GM20000 (cell line): ENCODE measurements at regions not wholly inside any gene's neighbourhood (a gene's known extent, or its start where the extent isn't known, plus 50 kb on each side); places are given as distances from the start of the nearest gene placed in this dataset.
"Not testable (repeated sequence)": the region's sequence is repeated elsewhere in the genome, so short reads cannot be mapped to it uniquely, and the experiment has no call there.

ENCODE experiments used
- DNase-seq: peaks from one replicate; pipeline ENCODE4 v3.0.0; 2012; ENCODE audit warnings: low spot score
- CTCF ChIP-seq: IDR thresholded peaks from 2 replicates; pipeline ENCODE4 v1.5.1; 2012; ENCODE audit warnings: mild to moderate bottlenecking, control low read depth; ENCODE audit errors: extremely low read depth, missing control alignments

DNA sequence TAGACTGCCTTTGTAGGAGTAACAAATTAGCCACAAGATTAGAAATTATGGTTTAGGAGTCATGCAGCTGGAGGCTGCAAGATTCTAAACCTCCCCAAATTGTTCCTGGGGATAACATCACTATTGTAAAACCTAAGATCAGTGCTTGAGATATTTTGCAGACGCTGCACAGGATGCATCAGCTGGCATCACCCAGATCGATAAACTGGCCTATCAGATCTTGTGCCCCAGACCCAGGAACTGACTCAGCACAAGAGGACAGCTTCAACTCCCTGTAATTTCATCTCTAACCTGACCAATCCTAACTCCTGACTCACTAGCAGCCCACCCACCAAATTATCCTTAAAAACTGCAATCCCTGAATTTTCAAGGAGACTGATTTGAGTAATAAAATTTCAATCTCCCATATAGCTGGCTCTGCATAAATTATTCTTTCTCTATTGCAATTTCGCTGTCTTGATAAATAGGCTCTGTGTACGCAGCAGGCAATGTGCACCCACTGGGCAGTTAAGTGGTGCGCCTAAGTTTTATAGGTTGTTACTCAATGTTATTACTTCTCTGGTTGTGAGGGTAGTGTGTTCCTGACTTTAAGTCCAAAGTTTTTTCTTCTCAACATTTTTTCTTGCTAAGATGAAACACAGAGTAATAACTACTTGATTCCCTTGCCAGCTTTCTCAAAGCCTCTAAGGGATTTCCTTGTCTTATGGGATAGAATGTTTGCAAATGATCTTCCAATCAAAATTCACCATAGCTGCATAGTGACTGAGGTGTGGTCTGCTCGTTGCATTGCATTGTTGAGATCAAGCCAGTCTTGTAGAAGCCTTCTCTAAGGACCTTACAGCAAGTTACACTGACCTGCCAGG, 312.3 kb upstream of the DKK2 start:
- TF ChIP-seq CTCF: no peak

GRCh38 chr4:107333518-107333917, 297.4 kb upstream of the DKK2 start:
- no peak for TF ChIP-seq CTCF
- DNase-seq: no peak

More for the DNA sequence above, 312.3 kb upstream of the DKK2 start:
- DNase-seq: no peak

GRCh38 chr4:107332656-107333055, 296.5 kb upstream of the DKK2 start:
- DNase-seq: not testable (repeated sequence)

DNA sequence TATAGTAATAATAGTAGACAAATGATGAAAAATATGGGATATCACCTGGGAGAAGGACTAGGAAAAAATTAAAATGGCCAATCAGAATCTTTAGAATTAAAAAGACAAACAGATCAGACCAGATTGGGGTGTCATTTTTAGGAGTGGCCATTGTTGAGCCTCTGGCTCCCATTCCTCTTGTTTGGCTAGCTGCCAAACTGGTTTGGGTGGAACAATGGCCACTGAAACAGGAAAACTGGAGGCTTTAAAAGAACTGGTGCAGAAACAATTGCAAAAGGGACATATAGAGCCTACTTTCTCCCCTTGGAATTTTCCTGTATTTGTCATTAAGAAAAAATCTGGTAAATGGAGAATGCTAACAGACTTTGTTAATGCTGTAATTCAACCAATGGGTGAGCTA, 294.8 kb upstream of the DKK2 start:
- no peak for TF ChIP-seq CTCF
- DNase-seq: no peak

GRCh38 chr4:107319386-107319785, 283.3 kb upstream of the DKK2 start:
- TF ChIP-seq CTCF: no peak

GRCh38 chr4:107318078-107318477, 282.0 kb upstream of the DKK2 start:
- no peak for DNase-seq
- no peak for TF ChIP-seq CTCF

More at GRCh38 chr4:107319386-107319785, 283.3 kb upstream of the DKK2 start:
- DNase-seq: no peak

GRCh38 chr4:107317611-107318010, 281.5 kb upstream of the DKK2 start:
- no peak for TF ChIP-seq CTCF
- DNase-seq: no peak

DNA sequence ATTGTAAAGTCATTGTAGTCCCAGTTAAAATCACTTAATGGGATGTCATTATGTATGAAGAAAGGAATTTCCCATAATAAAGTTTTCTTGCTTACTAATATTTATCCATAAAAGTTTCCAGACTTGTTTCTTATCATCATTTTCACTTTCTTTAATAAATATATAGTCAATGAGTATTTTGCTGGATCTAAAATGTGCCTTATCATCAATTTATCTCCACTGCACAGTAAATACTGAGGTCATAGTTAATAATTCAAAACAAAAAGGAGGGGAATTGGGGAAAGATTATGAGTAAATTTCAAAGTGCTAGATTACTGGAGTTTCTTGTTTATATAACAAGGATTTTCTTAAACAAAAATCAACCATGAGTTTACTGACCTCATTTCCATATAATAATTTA, 279.5 kb upstream of the DKK2 start:
- DNase-seq: no peak
- no peak for TF ChIP-seq CTCF
